ENCODE measurements at regions not wholly inside any gene's neighbourhood (a gene's known extent, or its start where the extent isn't known, plus 50 kb on each side); places are given as distances from the start of the nearest gene placed in this dataset.

DNA sequence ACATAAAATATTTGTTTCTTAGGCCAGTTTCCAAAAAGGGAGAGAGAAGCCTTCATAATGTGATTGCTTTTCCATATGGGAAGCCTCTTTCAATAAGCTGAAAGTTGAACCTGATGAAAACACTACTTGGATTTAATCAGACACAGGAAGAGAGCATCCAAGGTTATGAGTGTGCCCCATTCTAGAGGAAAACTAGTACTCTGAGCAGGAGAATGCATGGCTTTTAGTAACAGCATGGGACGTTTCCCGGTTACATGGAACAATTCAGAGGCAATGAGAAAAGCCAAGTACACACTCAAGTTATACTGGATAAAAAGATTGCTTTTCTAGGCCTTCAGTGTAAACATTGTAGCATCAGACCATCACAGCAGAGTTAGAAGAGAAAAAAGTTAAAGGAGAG, 315.8 kb downstream of the ZNF516 start:
- TF ChIP-seq, protein P1, sequence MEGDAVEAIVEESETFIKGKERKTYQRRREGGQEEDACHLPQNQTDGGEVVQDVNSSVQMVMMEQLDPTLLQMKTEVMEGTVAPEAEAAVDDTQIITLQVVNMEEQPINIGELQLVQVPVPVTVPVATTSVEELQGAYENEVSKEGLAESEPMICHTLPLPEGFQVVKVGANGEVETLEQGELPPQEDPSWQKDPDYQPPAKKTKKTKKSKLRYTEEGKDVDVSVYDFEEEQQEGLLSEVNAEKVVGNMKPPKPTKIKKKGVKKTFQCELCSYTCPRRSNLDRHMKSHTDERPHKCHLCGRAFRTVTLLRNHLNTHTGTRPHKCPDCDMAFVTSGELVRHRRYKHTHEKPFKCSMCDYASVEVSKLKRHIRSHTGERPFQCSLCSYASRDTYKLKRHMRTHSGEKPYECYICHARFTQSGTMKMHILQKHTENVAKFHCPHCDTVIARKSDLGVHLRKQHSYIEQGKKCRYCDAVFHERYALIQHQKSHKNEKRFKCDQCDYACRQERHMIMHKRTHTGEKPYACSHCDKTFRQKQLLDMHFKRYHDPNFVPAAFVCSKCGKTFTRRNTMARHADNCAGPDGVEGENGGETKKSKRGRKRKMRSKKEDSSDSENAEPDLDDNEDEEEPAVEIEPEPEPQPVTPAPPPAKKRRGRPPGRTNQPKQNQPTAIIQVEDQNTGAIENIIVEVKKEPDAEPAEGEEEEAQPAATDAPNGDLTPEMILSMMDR (IDR thresholded peaks at IDR 0.05; ENCODE audit: control extremely low read depth, extremely low read depth, low read depth, missing control alignments): no peak
- DNase-seq (ENCODE audit: extremely low spot score): no peak
- CTCF ChIA-PET: no interaction called here
- POLR2A ChIA-PET: no interaction called here

DNA sequence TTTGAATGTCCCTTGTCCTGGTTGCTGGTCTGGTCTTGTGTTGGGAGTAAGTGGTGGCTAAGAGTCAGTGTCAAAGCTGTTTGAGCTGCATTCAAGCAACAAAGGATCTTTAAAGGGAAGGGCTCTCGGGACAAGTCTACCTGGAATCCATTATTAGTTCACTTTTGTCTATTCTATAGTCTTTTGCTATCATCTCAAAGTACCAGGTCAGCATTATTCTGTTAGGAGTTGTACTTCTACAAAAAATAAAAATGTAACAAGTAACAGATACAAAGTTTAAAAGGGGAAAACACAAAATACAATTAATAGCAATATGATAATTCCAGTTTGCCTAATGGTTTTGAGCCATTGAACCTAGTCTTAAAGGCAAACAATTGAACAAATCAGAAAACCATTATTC, 317.9 kb downstream of the ZNF516 start:
- CTCF ChIA-PET: interaction anchor here (1.5 kb wide), 1 partner anchor 9 kb away, joined by 5 read pairs; no protein-coding TSS in a partner anchor
- TF ChIP-seq, protein P1 (IDR thresholded peaks at IDR 0.05; ENCODE audit: control extremely low read depth, extremely low read depth, low read depth, missing control alignments): no peak

DNA sequence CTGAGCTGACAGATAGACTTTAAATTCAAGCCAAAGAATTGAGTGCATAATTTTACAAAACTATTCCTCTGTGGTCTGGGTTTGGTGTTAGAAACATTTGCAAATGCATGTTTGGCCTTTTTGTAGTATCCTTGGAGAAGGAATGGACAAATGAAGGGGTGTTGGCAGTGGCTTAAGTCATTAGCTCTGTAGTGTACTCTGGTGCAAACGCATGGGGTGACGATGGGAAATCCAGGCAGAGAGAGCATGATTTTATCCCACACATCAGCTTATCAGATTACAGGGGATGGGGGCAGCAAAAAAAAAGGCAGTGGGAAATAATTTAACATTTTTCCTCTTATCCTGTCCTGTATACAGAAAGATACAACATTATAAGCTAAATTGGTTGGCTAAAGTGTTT, 320.6 kb downstream of the ZNF516 start:
- TF ChIP-seq, protein P1 (IDR thresholded peaks at IDR 0.05; ENCODE audit: control extremely low read depth, extremely low read depth, low read depth, missing control alignments): no peak
- ChIA-PET CTCF (interaction anchor here (0.9 to 1.1 kb wide), 2 partner anchors 10 to 26 kb away, joined by 3 read pairs; no protein-coding TSS in a partner anchor), POLR2A (no interaction called here)
- no peak for DNase-seq (ENCODE audit: extremely low spot score)

More for the DNA sequence above, 317.9 kb downstream of the ZNF516 start:
- POLR2A ChIA-PET: no interaction called here
- no peak for DNase-seq (ENCODE audit: extremely low spot score)

DNA sequence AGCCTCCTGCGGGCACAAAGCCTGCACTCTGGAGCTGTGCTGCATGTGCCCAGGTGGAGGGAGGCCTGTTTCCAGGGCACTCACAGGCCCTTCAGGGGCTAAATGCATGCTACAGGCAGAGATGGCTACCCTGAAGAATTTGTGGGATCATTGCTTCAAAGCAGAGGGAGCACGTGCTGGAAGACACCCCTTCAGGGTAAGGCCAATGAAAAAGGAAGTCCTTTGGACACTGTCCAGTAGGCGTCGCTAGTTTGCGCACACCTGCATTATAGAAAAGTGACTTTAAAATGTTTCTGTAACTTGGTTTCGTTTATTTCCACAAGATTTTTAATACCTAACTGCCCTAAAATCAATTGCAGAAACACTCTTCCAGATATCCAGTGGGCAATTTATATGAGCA, 325.3 kb downstream of the ZNF516 start:
- ChIA-PET POLR2A (no interaction called here), CTCF (no interaction called here)
- TF ChIP-seq, protein P1 (IDR thresholded peaks at IDR 0.05; ENCODE audit: control extremely low read depth, extremely low read depth, low read depth, missing control alignments): no peak
- no peak for DNase-seq (ENCODE audit: extremely low spot score)

DNA sequence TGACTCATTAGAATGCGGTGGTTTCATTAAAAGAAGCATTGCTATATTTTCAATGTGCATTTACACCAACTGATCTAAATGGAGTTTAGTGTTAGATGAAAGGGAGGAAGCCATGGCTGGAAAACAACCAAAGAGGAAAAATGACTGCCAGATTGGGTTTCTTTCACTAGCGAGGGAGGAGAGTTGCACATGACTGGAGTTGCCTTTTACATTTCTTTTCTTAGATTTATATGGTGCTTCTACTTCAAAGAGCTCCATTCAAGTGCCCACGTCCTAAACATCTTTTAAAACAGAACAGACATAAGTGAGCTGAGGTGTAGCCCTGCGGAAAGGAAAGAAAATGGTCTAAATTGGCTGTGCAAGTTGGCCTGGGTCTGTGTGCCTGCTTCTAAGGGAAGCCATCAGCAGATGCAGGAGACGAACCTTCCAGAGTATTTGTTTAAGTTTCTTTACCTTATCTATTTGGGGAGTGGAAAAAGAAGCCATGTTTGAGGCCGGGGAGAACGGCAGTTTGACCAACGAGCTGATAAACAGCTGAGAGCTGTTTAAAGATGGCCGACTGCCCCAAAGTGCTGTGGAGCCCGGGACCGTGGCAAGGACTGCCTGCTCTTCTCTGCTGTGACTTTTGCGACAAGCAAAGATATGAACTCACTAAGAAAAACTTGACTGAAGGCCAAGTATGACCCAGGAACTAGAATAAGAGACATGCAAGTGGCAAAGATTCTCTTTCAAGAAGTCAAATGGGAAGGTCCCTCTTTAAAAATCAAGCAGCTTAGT, 327.0 kb downstream of the ZNF516 start:
- ChIA-PET POLR2A (no interaction called here), CTCF (interaction anchor here (1.5 kb wide), 1 partner anchor 8 kb away, joined by 5 read pairs; no protein-coding TSS in a partner anchor)
- TF ChIP-seq, protein P1 (IDR thresholded peaks at IDR 0.05; ENCODE audit: control extremely low read depth, extremely low read depth, low read depth, missing control alignments): no peak
- DNase-seq (ENCODE audit: extremely low spot score): no peak

- DNase-seq (ENCODE audit: extremely low spot score): no peak
- TF ChIP-seq, protein P1 (IDR thresholded peaks at IDR 0.05; ENCODE audit: control extremely low read depth, extremely low read depth, low read depth, missing control alignments): no peak
- POLR2A ChIA-PET: no interaction called here
- CTCF ChIA-PET: interaction anchor here (1.5 kb wide), 1 partner anchor 9 kb away, joined by 5 read pairs; no protein-coding TSS in a partner anchor
Measured at GRCh38 chr18:76167410-76167809, 327.6 kb downstream of the ZNF516 start.
